IMR-90 (cell line): ENCODE measurements at regions not wholly inside any gene's neighbourhood (a gene's known extent, or its start where the extent isn't known, plus 50 kb on each side); places are given as distances from the start of the nearest gene placed in this dataset.

Experiments
- ATAC-seq: fragments of 200-7000 bp; cut with Tn5 transposase; 2 replicates; pipeline ENCODE4 v1.9.1; 2020; ENCODE audit warnings: low read depth, mild to moderate bottlenecking, moderate library complexity
- BruUV-seq: library from RNA; stranded (reverse); fragments of 400-500 nt; replicated peaks from 2 replicates; lab custom pipeline; 2021; lab: Mats Ljungman, UMichigan
- CTCF ChIA-PET: fragments of 300-600 bp; formaldehyde crosslinking; extraction: SDS; loops from one replicate; lab custom pipeline; 2021; ENCODE audit warnings: antibody characterized with exemption; lab: Yijun Ruan, JAX
- POLR2A ChIA-PET: fragments of 300-600 bp; sonication (Branson Sonifier 250); formaldehyde crosslinking; loops from one replicate; lab custom pipeline; 2022; ENCODE audit warnings: antibody characterized with exemption; ENCODE audit not compliant: unreplicated experiment; lab: Charles Lee
- DNase-seq: peaks from one replicate; pipeline ENCODE4 v3.0.0; 2013
- H2AFZ ChIP-seq: replicated peaks from 2 replicates; pipeline ENCODE3; 2013; ENCODE audit warnings: low read length, mild to moderate bottlenecking; ENCODE audit not compliant: poor library complexity
- H2AK5ac ChIP-seq: 2 replicates; pipeline ENCODE4 v1.6.1; 2013; ENCODE audit warnings: low read depth, low read length, inconsistent platforms
- H2AK9ac ChIP-seq: replicated peaks from 2 replicates; pipeline ENCODE3; 2013; ENCODE audit warnings: mild to moderate bottlenecking, low read depth, low read length, moderate library complexity; ENCODE audit not compliant: poor library complexity
- H2BK120ac ChIP-seq: 2 replicates; pipeline ENCODE4 v1.6.1; 2013; ENCODE audit warnings: low read depth, low read length, inconsistent platforms
- H2BK15ac ChIP-seq: 3 replicates; pipeline ENCODE4 v1.6.1; 2013; ENCODE audit warnings: low read depth, low read length, inconsistent platforms
- H2BK20ac ChIP-seq: 2 replicates; pipeline ENCODE4 v1.6.1; 2013; ENCODE audit warnings: low read depth, mild to moderate bottlenecking, inconsistent platforms, low read length, moderate library complexity
- H2BK5ac ChIP-seq: 2 replicates; pipeline ENCODE4 v1.6.1; 2013; ENCODE audit warnings: mild to moderate bottlenecking, low read depth, low read length, inconsistent platforms; ENCODE audit not compliant: poor library complexity, severe bottlenecking
- H3K14ac ChIP-seq: replicated peaks from 2 replicates; pipeline ENCODE4 v1.6.1; 2013; ENCODE audit warnings: low read depth, low read length, inconsistent platforms
- H3K18ac ChIP-seq: 2 replicates; pipeline ENCODE4 v1.6.1; 2013; ENCODE audit warnings: low read depth, low read length, control low read depth
- H3K23ac ChIP-seq: 2 replicates; pipeline ENCODE4 v1.6.1; 2013; ENCODE audit warnings: low read depth, low read length, inconsistent platforms
- H3K27ac ChIP-seq: 2 replicates; pipeline ENCODE4 v1.5.1; 2013; ENCODE audit warnings: mild to moderate bottlenecking, control low read depth, low read length; ENCODE audit not compliant: insufficient read depth
- H3K27me3 ChIP-seq: 2 replicates; pipeline ENCODE4 v1.6.1; 2013; ENCODE audit warnings: low read length; ENCODE audit not compliant: control insufficient read depth, insufficient read depth
- H3K36me3 ChIP-seq: 2 replicates; pipeline ENCODE4 v1.6.1; 2013; ENCODE audit warnings: low read length, mixed read lengths; ENCODE audit not compliant: control insufficient read depth, insufficient read depth
- H3K4ac ChIP-seq: 2 replicates; pipeline ENCODE4 v1.6.1; 2013; ENCODE audit warnings: low read depth, low read length, inconsistent platforms
- H3K4me1 ChIP-seq: 2 replicates; pipeline ENCODE4 v1.6.1; 2013; ENCODE audit warnings: low read length, mixed read lengths; ENCODE audit not compliant: control insufficient read depth, insufficient read depth
- H3K4me2 ChIP-seq: 2 replicates; pipeline ENCODE4 v1.6.1; 2013; ENCODE audit warnings: low read depth, mild to moderate bottlenecking, control low read depth, low read length, moderate library complexity
- H3K4me3 ChIP-seq: 2 replicates; pipeline ENCODE4 v1.5.1; 2013; ENCODE audit warnings: low read depth, mild to moderate bottlenecking, control low read depth, low read length, moderate library complexity; ENCODE audit not compliant: insufficient read depth
- H3K56ac ChIP-seq: 2 replicates; pipeline ENCODE4 v1.6.1; 2013; ENCODE audit warnings: low read length, inconsistent platforms; ENCODE audit not compliant: insufficient read depth; ENCODE audit errors: extremely low read depth
- H3K79me1 ChIP-seq, 2 experiments: 2 replicates each; pipeline ENCODE4 v1.6.1; 2013; ENCODE audit warnings: low read length in 2 of 2, inconsistent platforms in 1 of 2, low read depth in 1 of 2
- H3K9ac ChIP-seq: 2 replicates; pipeline ENCODE4 v1.6.1; 2013; ENCODE audit warnings: low read depth, low read length, control low read depth
- H3K9me1 ChIP-seq: 2 replicates; pipeline ENCODE4 v1.6.1; 2013; ENCODE audit warnings: low read length, inconsistent platforms; ENCODE audit not compliant: insufficient read depth
- H3K9me3 ChIP-seq: 2 replicates; pipeline ENCODE4 v1.6.1; 2013; ENCODE audit warnings: low read length; ENCODE audit not compliant: control insufficient read depth, insufficient read depth
- H4K20me1 ChIP-seq: 2 replicates; pipeline ENCODE4 v1.6.1; 2013; ENCODE audit warnings: low read length, inconsistent platforms; ENCODE audit not compliant: insufficient read depth
- H4K5ac ChIP-seq: 2 replicates; pipeline ENCODE4 v1.6.1; 2013; ENCODE audit warnings: mild to moderate bottlenecking, low read depth, low read length, control low read depth
- H4K8ac ChIP-seq, 2 experiments: 2 replicates each; pipeline ENCODE4 v1.6.1; 2013; ENCODE audit warnings: low read depth in 2 of 2, low read length in 2 of 2, control low read depth in 1 of 2, inconsistent platforms in 1 of 2
- H4K91ac ChIP-seq: 2 replicates; pipeline ENCODE4 v1.6.1; 2013; ENCODE audit warnings: low read depth, low read length, inconsistent platforms; ENCODE audit not compliant: insufficient read depth
- BHLHE40 ChIP-seq: fragments of 150-350 bp; IDR thresholded peaks from 2 replicates; pipeline ENCODE4 v1.6.1; 2016; ENCODE audit warnings: mild to moderate bottlenecking, low read depth, low read length
- CEBPB ChIP-seq: IDR thresholded peaks from 2 replicates; pipeline ENCODE4 v1.6.1; 2012; ENCODE audit warnings: low read depth, low read length, improper control_type of control experiment
- MAFK ChIP-seq: IDR thresholded peaks from 2 replicates; pipeline ENCODE4 v1.6.1; 2012; ENCODE audit warnings: low read depth, low read length, improper control_type of control experiment
- MAZ ChIP-seq: IDR thresholded peaks from 2 replicates; pipeline ENCODE4 v1.6.1; 2012; ENCODE audit warnings: low read depth, mild to moderate bottlenecking, low read length, improper control_type of control experiment, moderate library complexity, borderline replicate concordance
- NFE2L2 ChIP-seq: fragments of 150-350 bp; IDR thresholded peaks from 2 replicates; pipeline ENCODE4 v1.6.1; 2016; ENCODE audit warnings: low read depth, mild to moderate bottlenecking, low read length
- POLR2A ChIP-seq: IDR thresholded peaks from 2 replicates; pipeline ENCODE4 v1.6.1; 2012; ENCODE audit warnings: mild to moderate bottlenecking, low read depth, low read length
- RAD21 ChIP-seq: IDR thresholded peaks from 2 replicates; pipeline ENCODE4 v1.6.1; 2012; ENCODE audit warnings: low read length, improper control_type of control experiment
- RCOR1 ChIP-seq: IDR thresholded peaks from 2 replicates; pipeline ENCODE4 v1.6.1; 2012; ENCODE audit warnings: mild to moderate bottlenecking, low read length, improper control_type of control experiment; ENCODE audit not compliant: insufficient replicate concordance
- SMC3 ChIP-seq: fragments of 150-350 bp; IDR thresholded peaks from 2 replicates; pipeline ENCODE4 v1.6.1; 2016; ENCODE audit warnings: low read depth, mild to moderate bottlenecking, antibody characterized with exemption, low read length, moderate library complexity
- WGBS, 2 experiments: methylation state at CpG; one replicate each; pipeline versions ENCODE4 v1.1.5 to v1.1.7; 2013; ENCODE audit warnings: missing lambda C conversion rate in 2 of 2; ENCODE audit not compliant: insufficient read length in 1 of 2; ENCODE audit errors: extremely low coverage in 2 of 2; 5-methylcytosine and 5-hydroxymethylcytosine counted together
- dilution Hi-C: fragments of 300-500 bp; cut with HindIII; formaldehyde crosslinking; loops from one replicate; pipeline ENCODE4 v1.14.3; 2018; ENCODE audit warnings: low sequenced_read_pairs; ENCODE audit not compliant: unreplicated experiment
- in situ Hi-C: fragments of 300-500 bp; cut with MboI; formaldehyde crosslinking; loops from 3 replicates; pipeline ENCODE4 v1.14.3; 2019; ENCODE audit warnings: low sequenced_read_pairs, inconsistent platforms, mixed read lengths
- intact Hi-C: fragments of 100-400 bp; cut with micrococcal nuclease; formaldehyde crosslinking; loops from 2 replicates; pipeline ENCODE4 v1.10.0; 2022
- TF ChIP-seq, protein P1 (sequence below): fragments of 150-350 bp; IDR thresholded peaks from 2 replicates; pipeline ENCODE4 v1.6.1; 2016; ENCODE audit warnings: low read depth, mild to moderate bottlenecking, low read length, moderate library complexity, borderline replicate concordance

DNA sequence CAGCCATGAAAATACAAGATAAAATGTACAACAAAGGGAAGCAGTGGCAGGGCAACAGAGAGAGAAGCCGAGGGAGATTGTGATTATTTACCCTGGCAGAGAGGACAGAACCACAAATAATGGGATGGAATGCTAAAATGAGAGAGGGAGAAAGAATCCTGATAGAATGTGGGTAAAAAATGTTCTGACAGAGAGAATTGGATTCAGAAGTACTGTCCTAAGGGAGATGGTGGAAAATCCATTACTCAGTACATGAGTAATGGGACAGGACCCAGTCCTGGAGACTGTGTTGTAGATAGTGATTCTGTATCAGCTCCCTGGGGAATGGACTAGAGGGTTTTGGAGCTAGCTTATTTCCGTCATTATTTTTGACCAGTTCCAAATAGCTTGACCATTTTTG is 831.5 kb downstream of the MAT2B start:
- H3K27me3 ChIP-seq, result no peaks in the 10 kb centered on the region
- no peak overlapping the region for H3K27ac ChIP-seq
- dilution Hi-C loops, result no loop called here
- H2BK20ac ChIP-seq, result no peak overlapping the region
- H3K4me2 ChIP-seq, result no peak overlapping the region
- no peaks in the 10 kb centered on the region for H3K9me3 ChIP-seq
- no peak overlapping the region for H4K91ac ChIP-seq
- no peak overlapping the region for H3K4me3 ChIP-seq
- H2BK15ac ChIP-seq, result no peak overlapping the region
- no peak overlapping the region for H4K8ac ChIP-seq
- no TSS peak for BruUV-seq
- H2AK5ac ChIP-seq, result no peak overlapping the region
- H2AFZ ChIP-seq, result no peak overlapping the region
- no peak overlapping the region for H2AK9ac ChIP-seq
- H3K36me3 ChIP-seq, result no peaks in the 10 kb centered on the region
- no peak overlapping the region for H3K23ac ChIP-seq
- H3K56ac ChIP-seq, result no peak overlapping the region
- ChIA-PET CTCF (no interaction called here), POLR2A (no interaction called here)
- H3K4ac ChIP-seq, result no peak overlapping the region
- intact Hi-C loops, result no loop called here
- no peak overlapping the region for H3K14ac ChIP-seq
- in situ Hi-C loops, result no loop called here
- DNase-seq, result peak; percentile 54
- H4K20me1 ChIP-seq, result no peaks in the 10 kb centered on the region
- H3K9ac ChIP-seq, result no peak overlapping the region
- peak overlapping the region; percentile 35; the same call in 1 of the 2 replicates for H3K18ac ChIP-seq
- WGBS, 2 experiments, result 0% methylated on average over 1 of the region's 2 CpGs; no CpG with 5 or more reads in 1 of the 2 experiments
- ATAC-seq, result peak; percentile 72
- H2BK120ac ChIP-seq, result peak overlapping the region; percentile 52; the same call in 1 of the 2 replicates
- H3K4me1 ChIP-seq, result peaks cover 4% of the 10 kb centered on the region
- no peaks in the 10 kb centered on the region for H3K9me1 ChIP-seq
- no peaks in the 10 kb centered on the region for H3K79me1 ChIP-seq
- H4K5ac ChIP-seq, result no peak overlapping the region
- H2BK5ac ChIP-seq, result peak overlapping the region; percentile 26
- TF ChIP-seq RCOR1 (no peak), NFE2L2 (no peak), MAFK (no peak), CEBPB (no peak), RAD21 (no peak), MAZ (no peak), POLR2A (no peak), BHLHE40 (no peak), SMC3 (no peak)
- TF ChIP-seq, protein P1, sequence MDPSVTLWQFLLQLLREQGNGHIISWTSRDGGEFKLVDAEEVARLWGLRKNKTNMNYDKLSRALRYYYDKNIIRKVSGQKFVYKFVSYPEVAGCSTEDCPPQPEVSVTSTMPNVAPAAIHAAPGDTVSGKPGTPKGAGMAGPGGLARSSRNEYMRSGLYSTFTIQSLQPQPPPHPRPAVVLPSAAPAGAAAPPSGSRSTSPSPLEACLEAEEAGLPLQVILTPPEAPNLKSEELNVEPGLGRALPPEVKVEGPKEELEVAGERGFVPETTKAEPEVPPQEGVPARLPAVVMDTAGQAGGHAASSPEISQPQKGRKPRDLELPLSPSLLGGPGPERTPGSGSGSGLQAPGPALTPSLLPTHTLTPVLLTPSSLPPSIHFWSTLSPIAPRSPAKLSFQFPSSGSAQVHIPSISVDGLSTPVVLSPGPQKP, result no peak
